Neural crest cell (in vitro differentiated cells): ENCODE measurements at regions not wholly inside any gene's neighbourhood (a gene's known extent, or its start where the extent isn't known, plus 50 kb on each side); places are given as distances from the start of the nearest gene placed in this dataset.
"Not testable (repeated sequence)": the region's sequence is repeated elsewhere in the genome, so short reads cannot be mapped to it uniquely, and the experiment has no call there.

ENCODE experiments used
- DNase-seq: peaks from one replicate; pipeline ENCODE4 v3.0.0; 2021; ENCODE audit warnings: low read depth, mixed read lengths, low spot score
- H3K27ac Mint-ChIP-seq: one replicate; pipeline ENCODE4 v1.8.0; 2021; ENCODE audit warnings: mild to moderate bottlenecking, mixed read lengths; ENCODE audit not compliant: unreplicated experiment
- H3K27me3 Mint-ChIP-seq: 2 replicates; pipeline ENCODE4 v1.8.0; 2021; ENCODE audit warnings: low read depth, mild to moderate bottlenecking, mixed read lengths
- H3K36me3 Mint-ChIP-seq: 2 replicates; pipeline ENCODE4 v1.8.0; 2021; ENCODE audit warnings: low read depth, mild to moderate bottlenecking, mixed read lengths
- H3K4me1 Mint-ChIP-seq: 2 replicates; pipeline ENCODE4 v1.8.0; 2021; ENCODE audit warnings: mixed read lengths
- H3K4me3 Mint-ChIP-seq: one replicate; pipeline ENCODE4 v1.8.0; 2021; ENCODE audit warnings: mild to moderate bottlenecking, mixed read lengths
- H3K9me3 Mint-ChIP-seq: 2 replicates; pipeline ENCODE4 v1.8.0; 2021; ENCODE audit warnings: mixed read lengths
- TF ChIP-seq, protein P1 (sequence below): fragments of 200-600 bp; sonication (generic); conservative IDR thresholded peaks from 2 replicates; pipeline ENCODE4 v1.5.0; 2021; ENCODE audit warnings: antibody characterized with exemption, mild to moderate bottlenecking

DNA sequence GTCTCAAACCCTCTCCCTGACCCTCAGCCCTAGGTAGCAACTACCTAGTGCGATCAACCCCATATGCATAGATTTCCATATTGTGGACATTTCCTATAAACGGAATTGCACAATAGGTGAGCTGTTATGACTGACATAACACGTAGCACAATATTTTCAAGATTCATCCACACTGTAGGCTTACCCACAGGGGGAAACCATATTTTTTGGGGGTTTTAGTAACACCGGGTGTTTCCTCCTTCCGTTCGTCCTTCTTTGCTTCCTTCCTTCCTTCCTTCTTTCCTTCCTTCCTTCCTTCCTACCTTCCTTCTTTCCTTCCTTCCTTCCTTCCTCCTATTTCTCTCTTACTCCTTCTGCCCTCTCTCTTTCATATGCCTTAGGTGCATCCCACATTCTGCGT lies 524.2 kb downstream of the CWH43 start:
- H3K27me3 Mint-ChIP-seq, H3K27ac Mint-ChIP-seq, H3K4me1 Mint-ChIP-seq, H3K4me3 Mint-ChIP-seq: not testable (repeated sequence)
- Mint-ChIP-seq H3K9me3 (peaks cover 41% of the 10 kb centered on the region), H3K36me3 (peaks cover 44% of the 10 kb centered on the region)
- DNase-seq = peak; percentile 7

DNA sequence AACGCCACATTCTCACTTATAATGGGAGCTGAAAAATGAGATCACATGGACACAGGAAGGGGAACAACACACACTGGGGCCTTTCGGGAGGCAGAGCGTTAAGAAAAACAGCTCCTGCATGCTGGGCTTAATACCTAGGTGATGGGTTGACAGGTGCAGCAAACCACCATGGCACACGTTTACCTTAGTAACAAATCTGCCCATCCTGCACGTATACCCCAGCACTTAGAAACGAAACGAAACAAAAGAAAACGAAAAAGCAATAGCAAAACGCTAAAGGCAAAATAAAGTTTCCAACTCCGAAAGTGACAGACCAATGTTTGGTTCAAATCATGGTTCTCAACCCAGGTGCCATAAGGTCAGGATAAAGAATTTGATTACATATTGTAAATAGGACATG lies 525.3 kb downstream of the CWH43 start:
- H3K27ac Mint-ChIP-seq, H3K4me1 Mint-ChIP-seq, H3K27me3 Mint-ChIP-seq, H3K4me3 Mint-ChIP-seq: not testable (repeated sequence)
- peak; percentile 13 for DNase-seq
- peaks cover 48% of the 10 kb centered on the region for H3K36me3 Mint-ChIP-seq
- peaks cover 49% of the 10 kb centered on the region for H3K9me3 Mint-ChIP-seq

DNA sequence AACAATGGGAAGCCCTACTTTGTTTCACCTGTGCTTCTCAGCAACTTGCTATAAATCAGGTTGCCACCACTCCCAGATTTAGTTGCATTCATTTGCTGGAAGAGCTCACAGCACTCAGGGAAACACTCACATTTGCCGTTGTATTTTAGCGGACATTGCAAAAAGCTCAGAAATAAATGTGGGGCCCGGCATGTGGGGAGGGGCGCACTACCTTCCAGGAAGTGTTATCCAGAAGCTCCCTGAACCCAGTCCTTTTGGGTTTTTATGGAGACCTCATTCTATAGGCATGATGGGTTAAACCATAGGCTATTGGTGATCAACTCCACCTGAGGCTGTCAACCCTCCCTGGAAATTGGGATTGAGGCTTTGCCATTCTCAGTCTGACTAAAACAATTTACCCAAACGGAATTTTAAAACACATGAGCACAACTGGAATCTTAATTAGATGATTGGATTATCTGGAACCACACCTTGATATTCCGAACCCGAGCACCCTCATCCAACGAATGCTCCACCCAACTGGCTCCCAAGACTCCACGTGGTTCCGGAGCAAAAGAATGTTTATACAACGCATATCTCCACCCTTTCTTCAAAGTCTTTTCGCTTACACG lies 525.9 kb downstream of the CWH43 start:
- peaks cover 48% of the 10 kb centered on the region for H3K36me3 Mint-ChIP-seq
- peaks cover 50% of the 10 kb centered on the region for H3K9me3 Mint-ChIP-seq

DNA sequence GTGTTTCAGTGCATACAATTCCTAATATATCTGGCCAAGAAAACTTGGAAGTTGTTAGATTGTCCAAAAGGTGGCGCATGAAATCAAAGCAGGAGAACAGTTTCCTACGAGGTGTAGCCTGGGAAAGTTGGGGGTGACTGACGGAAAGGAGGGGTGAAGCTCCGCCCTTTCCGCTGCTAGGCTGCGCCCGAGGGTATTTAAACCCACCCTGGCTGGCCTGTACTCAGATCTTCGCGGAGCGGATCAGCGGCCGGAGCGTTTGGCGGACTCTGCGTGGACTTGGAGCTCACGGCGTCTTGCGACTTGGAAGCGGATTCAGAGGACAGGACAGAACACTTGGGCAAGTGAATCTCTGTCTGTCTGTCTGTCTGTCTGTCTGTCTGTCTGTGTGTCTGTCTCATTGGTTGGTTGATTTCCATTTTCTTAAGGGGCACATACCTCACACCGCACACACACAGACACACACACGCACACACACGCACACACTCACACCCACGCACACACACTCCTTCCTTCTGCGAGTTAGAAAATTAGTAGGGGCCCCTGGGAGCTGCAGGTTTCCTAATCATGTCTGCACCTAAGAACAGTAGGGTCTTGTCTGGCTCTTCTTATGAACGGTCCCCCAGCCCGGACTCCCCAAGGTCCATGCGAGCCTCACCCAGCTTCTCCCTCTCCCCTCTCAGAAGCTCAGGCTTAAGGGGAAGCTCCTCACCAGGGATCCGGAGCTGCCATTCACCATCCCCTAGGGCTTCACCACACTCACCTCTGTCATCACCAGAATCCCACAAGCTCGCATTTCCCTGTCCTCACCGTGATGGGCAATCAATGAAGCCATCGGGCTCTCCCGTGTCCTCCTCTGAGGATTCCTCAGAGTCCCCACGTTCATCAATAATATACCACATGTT lies 526.8 kb downstream of the CWH43 start:
- DNase-seq = peak; percentile 34
- H3K36me3 Mint-ChIP-seq = peaks cover 48% of the 10 kb centered on the region
- TF ChIP-seq, protein P1, sequence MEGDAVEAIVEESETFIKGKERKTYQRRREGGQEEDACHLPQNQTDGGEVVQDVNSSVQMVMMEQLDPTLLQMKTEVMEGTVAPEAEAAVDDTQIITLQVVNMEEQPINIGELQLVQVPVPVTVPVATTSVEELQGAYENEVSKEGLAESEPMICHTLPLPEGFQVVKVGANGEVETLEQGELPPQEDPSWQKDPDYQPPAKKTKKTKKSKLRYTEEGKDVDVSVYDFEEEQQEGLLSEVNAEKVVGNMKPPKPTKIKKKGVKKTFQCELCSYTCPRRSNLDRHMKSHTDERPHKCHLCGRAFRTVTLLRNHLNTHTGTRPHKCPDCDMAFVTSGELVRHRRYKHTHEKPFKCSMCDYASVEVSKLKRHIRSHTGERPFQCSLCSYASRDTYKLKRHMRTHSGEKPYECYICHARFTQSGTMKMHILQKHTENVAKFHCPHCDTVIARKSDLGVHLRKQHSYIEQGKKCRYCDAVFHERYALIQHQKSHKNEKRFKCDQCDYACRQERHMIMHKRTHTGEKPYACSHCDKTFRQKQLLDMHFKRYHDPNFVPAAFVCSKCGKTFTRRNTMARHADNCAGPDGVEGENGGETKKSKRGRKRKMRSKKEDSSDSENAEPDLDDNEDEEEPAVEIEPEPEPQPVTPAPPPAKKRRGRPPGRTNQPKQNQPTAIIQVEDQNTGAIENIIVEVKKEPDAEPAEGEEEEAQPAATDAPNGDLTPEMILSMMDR = peak; percentile 20
- H3K27me3 Mint-ChIP-seq, H3K4me1 Mint-ChIP-seq, H3K4me3 Mint-ChIP-seq, H3K27ac Mint-ChIP-seq: not testable (repeated sequence)
- peaks cover 50% of the 10 kb centered on the region for H3K9me3 Mint-ChIP-seq

More for the DNA sequence above, 525.9 kb downstream of the CWH43 start:
- not testable (repeated sequence) for H3K4me3 Mint-ChIP-seq, H3K4me1 Mint-ChIP-seq, H3K27me3 Mint-ChIP-seq, H3K27ac Mint-ChIP-seq
- DNase-seq = peak; percentile 18

DNA sequence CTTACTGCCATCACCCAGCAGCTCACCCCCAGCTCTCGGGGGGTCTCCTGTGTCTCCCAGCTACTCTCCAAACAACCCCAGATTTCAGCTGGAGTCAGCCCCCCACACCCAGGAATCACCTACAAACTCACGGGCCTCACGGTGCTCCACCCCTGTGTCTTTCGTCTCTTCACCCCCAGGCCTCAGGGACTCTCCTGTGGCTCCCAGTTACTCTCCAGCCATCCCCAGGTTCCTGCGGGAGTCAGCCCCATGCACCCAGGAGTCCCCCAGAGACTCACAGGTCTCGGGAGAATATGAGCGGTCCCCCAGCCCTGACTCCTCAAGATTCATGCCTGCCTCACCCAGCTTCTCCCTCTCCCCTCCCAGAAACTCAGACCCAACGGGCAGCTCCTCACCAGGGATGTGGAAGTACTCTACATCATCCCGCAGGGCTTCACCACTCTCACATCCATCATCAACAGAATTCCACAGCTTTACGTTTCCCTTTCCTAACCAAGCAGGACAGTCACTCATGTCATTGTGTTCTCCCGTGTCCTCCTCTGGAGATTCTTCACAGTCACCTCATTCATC lies 527.6 kb downstream of the CWH43 start:
- H3K36me3 Mint-ChIP-seq = peaks cover 48% of the 10 kb centered on the region
- not testable (repeated sequence) for H3K27ac Mint-ChIP-seq, H3K4me3 Mint-ChIP-seq, DNase-seq, H3K27me3 Mint-ChIP-seq, H3K4me1 Mint-ChIP-seq
- peaks cover 50% of the 10 kb centered on the region for H3K9me3 Mint-ChIP-seq

DNA sequence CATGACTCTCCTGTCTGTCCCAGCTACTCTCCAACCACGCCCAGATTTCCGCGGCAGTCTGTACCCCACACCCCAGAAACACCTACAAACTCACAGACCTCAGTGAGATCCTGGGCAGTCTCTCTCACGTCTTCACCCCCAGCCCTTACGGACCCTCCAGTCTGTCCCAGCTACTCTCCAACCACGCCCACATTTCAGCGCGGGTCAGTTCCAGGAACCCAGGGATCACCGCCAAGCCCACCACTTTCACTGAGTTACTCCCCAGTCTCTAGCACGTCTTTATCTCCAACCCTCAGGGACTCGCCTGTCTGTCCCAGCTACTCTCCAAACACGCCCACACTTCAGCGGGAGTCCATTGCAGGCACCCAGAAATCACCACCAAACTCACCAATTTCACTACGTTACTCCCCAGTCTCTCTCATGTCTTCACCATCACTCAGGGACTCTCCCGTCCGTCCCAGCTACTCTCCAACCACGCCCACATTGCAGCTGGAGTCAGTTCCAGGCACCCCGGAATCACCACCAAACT lies 528.2 kb downstream of the CWH43 start:
- H3K4me1 Mint-ChIP-seq, H3K27ac Mint-ChIP-seq, H3K27me3 Mint-ChIP-seq, H3K4me3 Mint-ChIP-seq: not testable (repeated sequence)
- Mint-ChIP-seq H3K36me3 (peaks cover 48% of the 10 kb centered on the region), H3K9me3 (peaks cover 50% of the 10 kb centered on the region)
- DNase-seq = peak; percentile 25

DNA sequence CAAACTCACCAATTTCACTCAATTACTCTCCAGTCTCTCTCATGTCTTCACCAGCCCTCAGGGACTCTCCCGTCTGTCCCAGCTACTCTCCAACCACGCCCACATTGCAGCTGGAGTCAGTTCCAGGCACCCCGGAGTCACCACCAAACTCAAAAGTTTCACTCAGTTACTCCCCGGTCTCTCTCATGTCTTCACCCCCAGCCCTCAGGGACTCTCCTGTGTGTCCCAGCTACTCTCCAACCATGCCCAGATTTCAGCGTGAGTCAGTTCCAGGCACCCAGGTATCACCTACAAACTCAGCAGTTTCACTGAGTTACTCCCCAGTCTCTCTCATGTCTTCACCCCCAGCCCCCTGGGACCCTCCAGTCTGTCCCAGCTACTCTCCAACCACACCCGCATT lies 528.8 kb downstream of the CWH43 start:
- H3K4me1 Mint-ChIP-seq, H3K27ac Mint-ChIP-seq, H3K4me3 Mint-ChIP-seq, H3K27me3 Mint-ChIP-seq: not testable (repeated sequence)
- peak; percentile 16 for DNase-seq
- H3K9me3 Mint-ChIP-seq = peaks cover 50% of the 10 kb centered on the region
- H3K36me3 Mint-ChIP-seq = peaks cover 48% of the 10 kb centered on the region

DNA sequence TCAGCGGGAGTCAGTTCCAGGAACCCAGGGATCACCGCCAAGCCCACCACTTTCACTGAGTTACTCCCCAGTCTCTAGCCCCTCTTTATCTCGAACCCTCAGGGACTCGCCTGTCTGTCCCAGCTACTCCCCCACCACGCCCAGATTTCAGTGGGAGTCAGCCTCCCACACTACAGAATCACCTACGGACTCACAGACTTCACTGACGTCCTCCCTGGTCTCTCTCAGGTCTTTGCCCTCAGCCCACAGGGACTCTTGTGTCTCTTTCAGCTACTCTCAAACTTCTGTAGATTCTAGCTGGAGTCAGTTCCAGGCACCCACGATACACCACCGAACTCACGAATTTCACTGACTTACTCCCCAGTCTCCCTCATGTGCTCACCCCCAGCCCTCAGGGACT lies 529.2 kb downstream of the CWH43 start:
- not testable (repeated sequence) for H3K4me1 Mint-ChIP-seq, H3K27me3 Mint-ChIP-seq, DNase-seq, H3K27ac Mint-ChIP-seq, H3K4me3 Mint-ChIP-seq
- peaks cover 46% of the 10 kb centered on the region for H3K36me3 Mint-ChIP-seq
- H3K9me3 Mint-ChIP-seq = peaks cover 48% of the 10 kb centered on the region

DNA sequence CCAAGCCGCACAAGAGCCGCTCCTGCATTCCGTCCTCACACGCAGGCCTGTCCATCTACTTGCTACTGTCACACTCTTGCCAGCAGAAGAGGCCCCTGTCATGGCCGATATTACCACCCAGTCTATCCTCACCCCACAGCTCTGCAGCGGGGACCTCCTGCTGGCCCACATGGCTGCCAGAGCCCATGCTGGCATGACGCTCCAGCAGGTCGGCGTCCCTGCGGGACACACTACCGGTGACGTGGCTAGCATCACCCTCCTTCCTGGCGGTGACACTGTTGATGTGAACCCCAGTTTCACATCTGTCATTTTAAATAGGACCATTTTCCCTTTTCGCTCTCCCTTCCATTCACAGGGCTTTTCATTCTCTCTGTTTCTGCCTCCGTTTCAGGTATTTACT lies 530.0 kb downstream of the CWH43 start:
- DNase-seq, H3K4me1 Mint-ChIP-seq, H3K4me3 Mint-ChIP-seq, H3K27ac Mint-ChIP-seq, H3K27me3 Mint-ChIP-seq: not testable (repeated sequence)
- Mint-ChIP-seq H3K36me3 (peaks cover 39% of the 10 kb centered on the region), H3K9me3 (peaks cover 41% of the 10 kb centered on the region)
